ENCODE measurements at regions not wholly inside any gene's neighbourhood (a gene's known extent, or its start where the extent isn't known, plus 50 kb on each side); places are given as distances from the start of the nearest gene placed in this dataset.
"Not testable (repeated sequence)": the region's sequence is repeated elsewhere in the genome, so short reads cannot be mapped to it uniquely, and the experiment has no call there.

DNA sequence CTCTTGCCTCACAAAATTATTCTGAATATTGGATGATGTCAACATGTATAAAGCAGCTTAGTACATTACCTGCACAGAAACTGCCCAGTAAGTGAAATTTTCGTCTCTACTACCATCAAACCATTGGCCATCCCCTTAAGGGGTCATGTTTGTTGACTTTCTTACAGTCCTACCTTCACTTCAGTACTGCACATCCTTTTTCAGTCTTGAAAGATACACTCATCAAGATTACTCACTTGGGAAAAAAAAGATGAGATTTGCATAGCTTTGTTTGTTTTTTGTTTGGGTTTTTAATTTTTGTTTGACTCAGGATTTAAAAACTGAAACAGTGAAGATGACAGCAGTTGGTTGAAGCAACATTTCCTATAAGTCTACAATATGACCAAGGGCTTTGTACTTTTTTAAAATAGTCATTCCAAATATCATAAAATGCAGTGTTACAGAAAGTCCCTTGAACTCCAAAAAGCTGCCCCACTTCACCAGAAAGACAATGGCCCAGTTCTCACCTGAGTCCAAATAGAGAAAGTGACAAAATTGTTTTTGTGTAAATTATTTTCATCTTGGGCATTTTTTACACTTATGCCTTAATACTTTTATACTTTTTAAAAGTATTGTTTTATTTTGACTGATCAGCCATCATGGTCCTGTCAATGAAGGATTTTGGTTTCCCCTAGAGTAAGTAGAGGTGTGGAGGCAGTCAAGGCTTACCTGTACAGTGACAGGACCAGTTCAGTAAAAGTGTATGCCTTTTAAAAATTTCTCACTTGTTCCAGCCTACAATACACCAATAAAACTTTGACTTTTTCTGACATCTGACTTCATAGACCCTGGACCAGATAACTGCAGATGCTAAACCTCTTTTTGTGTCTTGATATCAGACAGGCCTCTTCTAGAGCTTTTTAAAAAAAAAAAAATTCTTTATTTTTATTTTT lies 59.7 kb upstream of the EDA2R start:
- no peak for DNase-seq (ENCODE audit: low read depth in 4 of 4, low spot score in 3 of 4)

DNA sequence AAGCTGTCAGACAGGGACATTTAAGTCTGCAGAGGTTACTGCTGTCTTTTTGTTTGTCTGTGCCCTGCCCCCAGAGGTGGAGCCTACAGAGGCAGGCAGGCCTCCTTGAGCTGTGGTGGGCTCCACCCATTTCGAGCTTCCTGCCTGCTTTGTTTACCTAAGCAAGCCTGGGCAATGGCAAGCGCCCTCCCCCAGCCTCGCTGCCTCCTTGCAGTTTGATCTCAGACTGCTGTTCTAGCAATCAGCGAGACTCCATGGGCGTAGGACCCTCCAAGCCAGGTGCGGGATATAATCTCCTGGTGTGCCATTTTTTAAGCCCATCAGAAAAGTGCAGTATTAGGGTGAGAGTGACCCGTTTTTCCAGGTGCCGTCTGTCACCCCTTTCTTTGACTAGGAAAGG lies 53.6 kb upstream of the EDA2R start:
- not testable (repeated sequence) for DNase-seq (ENCODE audit: low read depth in 4 of 4, low spot score in 3 of 4)
